ENCODE measurements at regions not wholly inside any gene's neighbourhood (a gene's known extent, or its start where the extent isn't known, plus 50 kb on each side); places are given as distances from the start of the nearest gene placed in this dataset.

GRCh38 chrX:40947276-40947675 is 138.0 kb upstream of the USP9X start:
- DNase-seq, result no peak
- H3K4me1 Mint-ChIP-seq, result peaks cover 28% of the 10 kb centered on the region
- no peaks in the 10 kb centered on the region for H3K79me2 ChIP-seq (ENCODE audit: insufficient read depth, low read length)
- peaks cover 0 to 9% (median 0%) of the 10 kb centered on the region in 3 donors for H3K27me3 Mint-ChIP-seq (ENCODE audit: low read depth in 3 of 3)
- H3K36me3 Mint-ChIP-seq, result no peaks in the 10 kb centered on the region
- intact Hi-C loops (cut with micrococcal nuclease), result loop anchor here in 1 of 2 donors (10.0 kb wide), 1 partner anchor 68 kb away; no protein-coding TSS in a partner anchor
- no peak overlapping the region for H3K4me2 ChIP-seq (replicated peaks; ENCODE audit: extremely low read depth, low read length, poor library complexity, severe bottlenecking)
- no peak for TF ChIP-seq CTCF (IDR thresholded peaks at IDR 0.05)
- H3K27me3 ChIP-seq (ENCODE audit: control insufficient read depth in 2 of 2, insufficient read depth in 2 of 2, low read length in 2 of 2), result no peaks in the 10 kb centered on the region
- H2AFZ ChIP-seq (ENCODE audit: insufficient read depth, low read depth, low read length, poor library complexity, severe bottlenecking), result no peak overlapping the region
- no peak overlapping the region for H3K9ac ChIP-seq (ENCODE audit: insufficient read depth, low read length, poor library complexity, severe bottlenecking)
- H3K4me3 ChIP-seq (replicated peaks in 1 of 3; ENCODE audit: low read depth in 2 of 3, low read length in 3 of 3), result no peak overlapping the region
- WGBS (ENCODE audit: insufficient coverage), result no CpG with 5 or more reads among the region's 3 CpGs
- peak overlapping the region in 1 of 7 donors; percentile 35 for H3K27ac Mint-ChIP-seq
- H3K4me1 ChIP-seq (ENCODE audit: control insufficient read depth in 1 of 2, insufficient read depth in 2 of 2, low read length in 2 of 2), result peaks cover 12 to 22% of the 10 kb centered on the region in 2 donors
- no peak overlapping the region for H3K27ac ChIP-seq (ENCODE audit: low read depth in 1 of 2, low read length in 2 of 2)
- H3K36me3 ChIP-seq (replicated peaks in 1 of 2; ENCODE audit: control insufficient read depth in 1 of 2, insufficient read depth in 2 of 2, low read length in 2 of 2), result no peaks in the 10 kb centered on the region
- H4K20me1 ChIP-seq (ENCODE audit: insufficient read depth, low read length), result no peaks in the 10 kb centered on the region
- no peaks in the 10 kb centered on the region for H3K9me3 ChIP-seq (replicated peaks in 1 of 2; ENCODE audit: control insufficient read depth in 1 of 2, insufficient read depth in 1 of 2, low read length in 2 of 2)
- no peak overlapping the region for H3K4me3 Mint-ChIP-seq
- H3K9me3 Mint-ChIP-seq, result peaks cover 0 to 4% (median 0%) of the 10 kb centered on the region in 7 donors

- intact Hi-C loops (cut with micrococcal nuclease), result loop anchor here in 1 of 2 donors (10.0 kb wide), 1 partner anchor 66 kb away; no protein-coding TSS in a partner anchor
- no peak overlapping the region for H2AFZ ChIP-seq (ENCODE audit: insufficient read depth, low read depth, low read length, poor library complexity, severe bottlenecking)
These were observed 136.2 kb upstream of the USP9X start for GRCh38 chrX:40949071-40949470.

More at GRCh38 chrX:40949071-40949470, 136.2 kb upstream of the USP9X start:
- peaks cover 0 to 7% (median 0%) of the 10 kb centered on the region in 3 donors for H3K27me3 Mint-ChIP-seq (ENCODE audit: low read depth in 3 of 3)
- H3K4me1 Mint-ChIP-seq, result peaks cover 36% of the 10 kb centered on the region
- no peak overlapping the region for H3K4me2 ChIP-seq (replicated peaks; ENCODE audit: extremely low read depth, low read length, poor library complexity, severe bottlenecking)
- H3K36me3 ChIP-seq (replicated peaks in 1 of 2; ENCODE audit: control insufficient read depth in 1 of 2, insufficient read depth in 2 of 2, low read length in 2 of 2), result no peaks in the 10 kb centered on the region
- H3K79me2 ChIP-seq (ENCODE audit: insufficient read depth, low read length), result no peaks in the 10 kb centered on the region
- no peak overlapping the region for H3K27ac ChIP-seq (ENCODE audit: low read depth in 1 of 2, low read length in 2 of 2)
- no peak overlapping the region for H3K4me3 Mint-ChIP-seq
- no peak for DNase-seq
- no peaks in the 10 kb centered on the region for H3K36me3 Mint-ChIP-seq
- H3K9ac ChIP-seq (ENCODE audit: insufficient read depth, low read length, poor library complexity, severe bottlenecking), result no peak overlapping the region
- H3K9me3 Mint-ChIP-seq, result peaks cover 0 to 6% (median 0%) of the 10 kb centered on the region in 7 donors
- TF ChIP-seq CTCF (IDR thresholded peaks at IDR 0.05), result no peak
- H3K27ac Mint-ChIP-seq, result no peak overlapping the region
- no peaks in the 10 kb centered on the region for H4K20me1 ChIP-seq (ENCODE audit: insufficient read depth, low read length)
- H3K9me3 ChIP-seq (replicated peaks in 1 of 2; ENCODE audit: control insufficient read depth in 1 of 2, insufficient read depth in 1 of 2, low read length in 2 of 2), result no peaks in the 10 kb centered on the region
- WGBS (ENCODE audit: insufficient coverage), result no CpG with 5 or more reads among the region's 7 CpGs
- H3K4me3 ChIP-seq (replicated peaks in 1 of 3; ENCODE audit: low read depth in 2 of 3, low read length in 3 of 3), result no peak overlapping the region
- H3K4me1 ChIP-seq (ENCODE audit: control insufficient read depth in 1 of 2, insufficient read depth in 2 of 2, low read length in 2 of 2), result peaks cover 23 to 26% of the 10 kb centered on the region in 2 donors
- no peaks in the 10 kb centered on the region for H3K27me3 ChIP-seq (ENCODE audit: control insufficient read depth in 2 of 2, insufficient read depth in 2 of 2, low read length in 2 of 2)
